Pons (tissue), 1 donor: ENCODE measurements at regions not wholly inside any gene's neighbourhood (a gene's known extent, or its start where the extent isn't known, plus 50 kb on each side); places are given as distances from the start of the nearest gene placed in this dataset.

Experiments
- DNase-seq: peaks from one replicate; pipeline ENCODE4 v3.0.0-alpha.2; 2016; ENCODE audit warnings: low spot score

GRCh38 chr12:27179400-27180214 is 64.5 kb upstream of the STK38L start:
- DNase-seq: peak; percentile 86

GRCh38 chr12:27180906-27181505 is 63.1 kb upstream of the STK38L start:
- no peak for DNase-seq

DNA sequence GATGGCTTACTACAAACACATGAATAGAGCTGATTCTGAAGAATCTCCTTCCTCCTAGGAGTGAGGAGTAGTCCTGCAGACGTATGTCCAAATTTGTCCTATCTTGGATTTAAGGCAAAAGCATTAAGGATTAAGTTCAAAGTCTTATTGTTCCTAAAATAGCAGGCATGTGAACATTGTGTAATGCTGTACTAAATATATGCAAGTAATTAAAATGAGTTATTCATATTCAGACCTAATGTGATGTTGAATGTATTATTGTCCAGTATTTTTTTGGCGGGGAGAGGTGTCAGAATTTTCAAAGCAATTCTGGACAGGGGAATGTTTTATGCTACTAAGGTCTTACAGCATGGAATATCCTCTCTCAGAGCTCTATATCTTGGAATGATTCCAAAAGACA is 60.7 kb upstream of the STK38L start:
- no peak for DNase-seq

DNA sequence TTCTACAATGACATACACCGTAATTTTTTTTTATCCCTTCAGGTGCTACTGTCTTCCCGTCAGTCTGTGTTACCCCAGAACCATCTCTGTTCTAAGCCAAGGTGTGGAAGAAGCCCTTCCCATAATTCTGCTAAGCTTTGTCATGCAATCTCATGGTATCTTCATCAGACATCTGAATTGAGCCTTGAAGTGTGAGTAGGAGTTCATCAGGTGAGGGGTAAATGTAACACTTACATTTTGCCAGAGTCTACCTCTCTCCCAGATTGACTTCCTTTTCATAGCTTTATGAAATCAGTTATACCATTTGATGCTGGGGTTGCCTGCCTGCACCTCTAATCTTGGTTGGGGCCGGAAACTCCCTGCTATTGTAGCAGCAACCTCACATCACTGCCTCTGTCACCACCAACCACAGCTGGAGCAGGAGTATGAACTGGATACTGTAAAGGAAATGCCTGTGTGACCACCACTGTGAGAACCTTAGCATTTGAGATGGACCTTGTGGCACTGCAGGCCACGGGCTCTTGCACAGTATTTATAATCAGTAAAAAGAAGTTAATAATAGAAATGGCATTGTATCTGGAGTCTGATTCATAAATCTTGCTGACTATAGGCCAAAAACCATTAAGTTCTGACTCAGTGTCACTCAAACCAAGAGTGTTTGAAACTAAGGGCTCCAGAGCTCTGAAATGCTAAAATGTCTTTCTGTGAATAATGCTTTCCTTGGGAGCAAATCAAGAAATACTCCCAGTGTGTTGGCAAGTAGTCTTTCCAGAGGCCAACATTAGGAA is 58.7 kb upstream of the STK38L start:
- DNase-seq: no peak

DNA sequence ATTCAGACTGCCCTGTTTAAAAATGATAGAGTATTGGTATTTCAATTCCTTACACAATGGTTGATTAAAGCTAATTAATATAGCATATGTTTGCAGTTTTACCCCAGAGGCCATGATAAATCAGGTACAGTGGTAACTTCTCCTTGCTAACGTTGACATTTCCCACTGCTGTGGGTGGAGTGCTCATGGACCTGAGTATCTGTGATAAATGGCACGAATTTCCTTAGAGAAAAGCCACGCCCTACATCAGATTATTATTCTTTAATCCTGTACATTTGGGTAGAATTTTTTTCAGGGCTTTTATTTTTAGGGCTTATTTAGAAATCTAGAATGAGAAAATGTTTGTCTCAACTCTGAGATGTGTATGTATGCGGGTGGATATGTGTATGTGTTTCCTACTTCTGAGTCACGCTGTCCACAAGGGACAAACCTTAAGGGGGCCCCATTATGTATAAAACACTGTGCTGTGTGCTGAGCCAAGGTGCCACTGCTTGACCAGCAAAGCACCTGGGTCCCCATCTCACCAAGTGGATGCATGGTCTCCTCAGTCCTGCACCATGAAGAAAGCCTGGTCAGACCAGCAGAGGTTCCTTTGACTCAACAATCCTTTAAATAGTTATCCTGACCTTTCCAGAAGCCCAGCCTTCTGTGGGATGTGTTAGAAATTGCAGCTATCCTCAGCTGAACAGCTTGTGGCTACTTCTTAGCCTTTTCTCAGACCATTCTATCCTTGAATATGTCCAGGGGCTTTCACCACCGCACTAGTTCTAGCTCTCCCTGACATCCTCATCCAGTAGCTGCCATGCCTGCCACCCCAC is 57.9 kb upstream of the STK38L start:
- DNase-seq: no peak

GRCh38 chr12:27187697-27188096 is 56.4 kb upstream of the STK38L start:
- DNase-seq: no peak

DNA sequence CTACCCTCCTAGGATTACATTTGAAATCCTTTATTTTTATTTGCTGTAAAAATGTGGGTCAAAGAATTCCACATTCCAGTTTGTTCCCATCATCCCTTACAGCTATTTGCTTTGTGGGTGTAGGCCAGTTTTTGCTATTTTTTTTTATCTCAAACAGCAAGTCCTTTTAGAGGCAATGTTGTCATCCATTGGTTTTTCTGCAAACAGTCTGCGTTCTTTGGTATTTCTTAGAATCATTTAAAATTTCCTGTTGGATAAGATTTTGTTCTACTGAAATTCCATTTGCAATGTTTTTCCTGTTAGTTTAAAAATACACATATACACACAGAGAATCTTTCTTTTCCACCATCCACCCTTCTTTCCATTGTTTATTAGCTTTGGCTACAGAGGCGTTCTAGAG is 53.3 kb upstream of the STK38L start:
- DNase-seq: no peak

GRCh38 chr12:27191531-27191930 is 52.6 kb upstream of the STK38L start:
- no peak for DNase-seq

- no peak for DNase-seq
Observed at GRCh38 chr12:27192118-27192802, 51.8 kb upstream of the STK38L start.

DNA sequence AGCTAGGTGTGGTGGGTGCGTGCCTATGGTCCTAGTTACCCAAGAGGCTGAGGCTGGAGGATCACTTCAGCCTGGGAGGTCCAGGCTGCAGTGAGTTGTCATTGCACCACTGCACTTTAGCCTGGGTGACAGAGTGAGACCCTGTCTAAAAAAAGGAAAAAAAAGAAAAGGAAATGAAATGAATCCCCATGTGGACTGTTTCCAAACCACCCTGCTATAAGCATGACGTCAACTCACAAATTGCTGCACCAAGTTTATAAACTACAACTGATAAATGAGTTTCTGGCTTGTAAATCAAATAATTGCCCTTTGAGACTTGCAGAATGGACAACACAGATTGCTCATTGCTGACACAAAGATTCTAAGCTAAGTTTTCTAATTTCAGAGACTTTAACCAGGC is 51.0 kb upstream of the STK38L start:
- no peak for DNase-seq

GRCh38 chr12:27193854-27194544 is 50.1 kb upstream of the STK38L start:
- no peak for DNase-seq
